8988T (cell line): ENCODE measurements at regions not wholly inside any gene's neighbourhood (a gene's known extent, or its start where the extent isn't known, plus 50 kb on each side); places are given as distances from the start of the nearest gene placed in this dataset.
"Not testable (repeated sequence)": the region's sequence is repeated elsewhere in the genome, so short reads cannot be mapped to it uniquely, and the experiment has no call there.

Experiments
- DNase-seq: peaks from one replicate; pipeline ENCODE4 v3.0.0; 2011

GRCh38 chr7:32221736-32222135 lies 151.5 kb upstream of the PDE1C start:
- no peak for DNase-seq

- DNase-seq: no peak
Measured at GRCh38 chr7:32221056-32221455, 150.8 kb upstream of the PDE1C start.

- not testable (repeated sequence) for DNase-seq
Measured at GRCh38 chr7:32219831-32220230, 149.6 kb upstream of the PDE1C start.

- DNase-seq: no peak
Measured at GRCh38 chr7:32219416-32219815, 149.2 kb upstream of the PDE1C start.

GRCh38 chr7:32218741-32219288 lies 148.6 kb upstream of the PDE1C start:
- no peak for DNase-seq

GRCh38 chr7:32218154-32218467 lies 147.9 kb upstream of the PDE1C start:
- DNase-seq: no peak

GRCh38 chr7:32217341-32218153 lies 147.3 kb upstream of the PDE1C start:
- DNase-seq: no peak

GRCh38 chr7:32216759-32217158 lies 146.6 kb upstream of the PDE1C start:
- no peak for DNase-seq

GRCh38 chr7:32215697-32216096 lies 145.5 kb upstream of the PDE1C start:
- DNase-seq: no peak

- DNase-seq: no peak
Measured at GRCh38 chr7:32214913-32215312, 144.7 kb upstream of the PDE1C start.

GRCh38 chr7:32212321-32212720 lies 142.1 kb upstream of the PDE1C start:
- DNase-seq: no peak

GRCh38 chr7:32206987-32207386 lies 136.8 kb upstream of the PDE1C start:
- DNase-seq: no peak

- no peak for DNase-seq
Measured at GRCh38 chr7:32206488-32206887, 136.3 kb upstream of the PDE1C start.

GRCh38 chr7:32205298-32205824 lies 135.2 kb upstream of the PDE1C start:
- not testable (repeated sequence) for DNase-seq

- peak; percentile 22 for DNase-seq
Measured at GRCh38 chr7:32204361-32205018, 134.3 kb upstream of the PDE1C start.

GRCh38 chr7:32200646-32201045 lies 130.4 kb upstream of the PDE1C start:
- DNase-seq: no peak

- no peak for DNase-seq
Measured at GRCh38 chr7:32194537-32194936, 124.3 kb upstream of the PDE1C start.

- DNase-seq: no peak
Measured at GRCh38 chr7:32191305-32191704, 121.1 kb upstream of the PDE1C start.

GRCh38 chr7:32179567-32179966 lies 109.4 kb upstream of the PDE1C start:
- DNase-seq: no peak

GRCh38 chr7:32178677-32179366 lies 108.6 kb upstream of the PDE1C start:
- DNase-seq: no peak

- no peak for DNase-seq
Measured at GRCh38 chr7:32177232-32177631, 107.0 kb upstream of the PDE1C start.

GRCh38 chr7:32175099-32175498 lies 104.9 kb upstream of the PDE1C start:
- DNase-seq: no peak

- DNase-seq: no peak
Measured at GRCh38 chr7:32171248-32171647, 101.0 kb upstream of the PDE1C start.

GRCh38 chr7:32170838-32171237 lies 100.6 kb upstream of the PDE1C start:
- DNase-seq: no peak
